D721Med (cell line): ENCODE measurements at regions not wholly inside any gene's neighbourhood (a gene's known extent, or its start where the extent isn't known, plus 50 kb on each side); places are given as distances from the start of the nearest gene placed in this dataset.

Source experiments
- DNase-seq: peaks from one replicate; pipeline ENCODE4 v3.0.0; 2011; ENCODE audit warnings: low spot score; ENCODE audit not compliant: insufficient read length
- FAIRE-seq: peaks from 2 replicates; lab custom pipeline; 2011; peaks lifted over from hg19 to GRCh38; lab: Jason Lieb, UNC
- TF ChIP-seq, protein P1 (sequence below): IDR thresholded peaks from 2 replicates; pipeline ENCODE4 v1.5.1; 2012; ENCODE audit warnings: mild to moderate bottlenecking, control low read depth; ENCODE audit not compliant: insufficient read depth; ENCODE audit errors: missing control alignments

DNA sequence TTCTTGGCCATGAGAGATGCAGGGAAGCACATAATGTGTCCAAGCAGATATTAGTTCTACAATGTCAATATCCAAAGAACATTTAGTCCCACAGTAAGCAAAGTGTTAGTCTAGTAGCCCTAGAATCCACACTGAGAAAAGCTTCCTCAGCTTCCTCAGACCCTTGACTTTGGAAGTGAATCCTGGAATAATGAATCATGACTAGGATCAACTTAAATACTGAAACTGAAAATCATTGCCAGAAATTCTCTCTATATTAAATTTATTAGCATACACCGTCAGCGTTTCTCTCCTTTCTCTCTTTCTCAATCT lies 356.9 kb upstream of the ACVR2A start:
- TF ChIP-seq, protein P1, sequence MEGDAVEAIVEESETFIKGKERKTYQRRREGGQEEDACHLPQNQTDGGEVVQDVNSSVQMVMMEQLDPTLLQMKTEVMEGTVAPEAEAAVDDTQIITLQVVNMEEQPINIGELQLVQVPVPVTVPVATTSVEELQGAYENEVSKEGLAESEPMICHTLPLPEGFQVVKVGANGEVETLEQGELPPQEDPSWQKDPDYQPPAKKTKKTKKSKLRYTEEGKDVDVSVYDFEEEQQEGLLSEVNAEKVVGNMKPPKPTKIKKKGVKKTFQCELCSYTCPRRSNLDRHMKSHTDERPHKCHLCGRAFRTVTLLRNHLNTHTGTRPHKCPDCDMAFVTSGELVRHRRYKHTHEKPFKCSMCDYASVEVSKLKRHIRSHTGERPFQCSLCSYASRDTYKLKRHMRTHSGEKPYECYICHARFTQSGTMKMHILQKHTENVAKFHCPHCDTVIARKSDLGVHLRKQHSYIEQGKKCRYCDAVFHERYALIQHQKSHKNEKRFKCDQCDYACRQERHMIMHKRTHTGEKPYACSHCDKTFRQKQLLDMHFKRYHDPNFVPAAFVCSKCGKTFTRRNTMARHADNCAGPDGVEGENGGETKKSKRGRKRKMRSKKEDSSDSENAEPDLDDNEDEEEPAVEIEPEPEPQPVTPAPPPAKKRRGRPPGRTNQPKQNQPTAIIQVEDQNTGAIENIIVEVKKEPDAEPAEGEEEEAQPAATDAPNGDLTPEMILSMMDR, result no peak
- DNase-seq (no peak), FAIRE-seq (no peak)

DNA sequence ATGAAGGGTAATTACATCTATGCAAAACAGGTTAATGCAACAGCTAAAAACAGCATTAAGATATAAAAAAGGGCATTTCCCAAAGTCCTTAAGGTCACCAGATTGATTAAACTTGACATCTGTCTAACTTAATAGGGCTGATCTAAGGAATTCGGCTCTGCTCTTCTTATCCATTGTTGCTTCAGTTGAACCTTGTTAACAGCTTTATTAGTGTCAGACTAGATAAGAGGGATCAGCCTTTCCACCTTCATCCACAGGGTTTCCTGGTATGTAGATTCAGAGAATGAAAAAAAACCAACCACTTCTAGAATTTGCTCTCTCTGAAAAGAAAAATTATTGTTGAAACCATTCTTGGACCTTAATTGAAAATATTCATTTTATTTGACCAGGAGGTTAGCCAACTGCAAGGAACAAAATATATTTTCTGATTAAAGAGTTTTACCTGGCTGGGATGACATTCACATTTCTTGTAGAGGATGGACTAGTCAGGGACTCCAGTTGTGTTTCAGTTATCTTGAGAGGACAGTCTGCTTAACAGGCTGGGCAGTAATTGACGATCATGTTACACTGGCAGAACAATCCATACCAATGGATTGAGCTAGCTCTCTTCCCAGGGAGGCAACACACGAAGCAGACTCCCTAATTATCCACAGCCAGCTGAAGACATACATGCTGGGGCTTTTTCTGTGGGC lies 357.4 kb upstream of the ACVR2A start:
- FAIRE-seq (peak; percentile 92), DNase-seq (peak; percentile 15)
- TF ChIP-seq, protein P1, result no peak

DNA sequence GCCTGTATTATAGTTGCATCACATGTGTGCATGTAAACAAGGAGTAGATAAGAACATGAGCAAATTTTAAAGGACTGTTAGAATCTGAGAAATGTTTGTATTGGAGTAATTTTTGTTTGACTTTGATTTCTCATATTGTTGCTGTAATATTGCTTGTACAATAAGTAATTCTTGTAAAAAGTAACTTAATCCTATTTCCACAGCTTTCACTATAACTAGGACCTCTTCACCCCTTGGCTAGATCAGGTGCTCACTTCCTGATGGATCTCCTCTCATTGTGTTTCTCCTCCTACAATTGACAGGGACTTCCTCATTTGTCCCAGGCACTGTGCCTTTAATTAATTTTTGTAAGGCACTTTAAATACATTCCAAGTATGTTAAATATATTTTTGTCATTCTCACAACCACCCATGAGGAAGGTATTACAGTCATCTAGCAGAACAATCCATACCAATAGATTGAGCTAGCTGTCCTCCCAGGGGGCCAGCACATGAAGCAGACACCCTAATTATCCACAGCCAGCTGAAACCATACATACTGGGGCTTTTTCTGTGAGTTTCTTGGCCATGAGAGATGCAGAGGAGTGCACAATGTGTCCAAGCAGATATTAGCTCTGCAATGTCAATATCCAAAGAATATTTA lies 359.5 kb upstream of the ACVR2A start:
- DNase-seq (no peak), FAIRE-seq (no peak)
- TF ChIP-seq, protein P1, result no peak

DNA sequence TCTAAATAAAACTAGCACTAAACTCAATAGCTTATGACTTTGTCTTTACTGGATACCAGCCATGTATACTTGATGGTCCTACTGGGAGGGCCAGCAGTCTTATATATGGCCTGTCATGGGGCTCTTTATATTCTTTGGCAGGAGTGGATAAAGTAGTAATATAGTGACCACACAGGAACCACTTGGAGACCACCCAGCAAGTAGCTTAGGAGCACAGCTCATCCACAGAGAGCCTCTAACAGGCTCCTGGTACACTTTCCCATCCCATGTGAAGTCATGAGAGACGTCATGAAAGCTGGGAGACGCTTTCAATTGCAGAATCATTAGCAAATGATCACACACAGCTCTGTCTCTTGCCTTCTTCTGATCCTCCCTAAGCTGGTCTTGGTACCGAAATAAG lies 360.9 kb upstream of the ACVR2A start:
- DNase-seq, result no peak
- TF ChIP-seq, protein P1, result no peak
- no peak for FAIRE-seq

GRCh38 chr2:147482916-147483669 lies 361.7 kb upstream of the ACVR2A start:
- FAIRE-seq (no peak), DNase-seq (no peak)
- TF ChIP-seq, protein P1, result no peak

- TF ChIP-seq, protein P1, result no peak
- FAIRE-seq, result no peak
Measured at GRCh38 chr2:147482111-147482895, 362.5 kb upstream of the ACVR2A start.

More at GRCh38 chr2:147482111-147482895, 362.5 kb upstream of the ACVR2A start:
- no peak for DNase-seq
